SIG-M5 (cell line): ENCODE measurements at regions not wholly inside any gene's neighbourhood (a gene's known extent, or its start where the extent isn't known, plus 50 kb on each side); places are given as distances from the start of the nearest gene placed in this dataset.

Experiments
- DNase-seq: peaks from one replicate; lab custom pipeline; 2025; lab: John Stamatoyannopoulos, UW

DNA sequence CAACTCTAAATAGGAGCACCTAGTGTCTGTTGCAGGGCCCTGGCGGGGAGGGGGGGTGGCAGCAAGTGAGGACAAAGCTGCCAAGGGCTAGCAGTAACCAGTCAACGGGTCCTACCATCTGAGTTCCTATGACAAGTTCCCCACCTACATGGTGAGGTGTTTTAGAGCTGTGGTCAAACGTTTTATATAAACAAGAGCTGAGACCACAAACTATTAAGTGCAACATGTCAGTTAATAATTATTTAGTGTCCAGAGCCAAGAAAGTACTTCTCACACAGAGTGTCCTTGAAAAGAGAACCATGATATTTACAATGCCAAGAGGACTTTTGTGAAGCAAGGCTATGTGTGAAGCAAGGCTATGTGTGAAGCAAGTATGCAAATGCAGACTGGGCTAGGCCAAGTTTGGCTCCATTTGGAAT lies 434.7 kb downstream of the TNS3 start:
- no peak for DNase-seq

DNA sequence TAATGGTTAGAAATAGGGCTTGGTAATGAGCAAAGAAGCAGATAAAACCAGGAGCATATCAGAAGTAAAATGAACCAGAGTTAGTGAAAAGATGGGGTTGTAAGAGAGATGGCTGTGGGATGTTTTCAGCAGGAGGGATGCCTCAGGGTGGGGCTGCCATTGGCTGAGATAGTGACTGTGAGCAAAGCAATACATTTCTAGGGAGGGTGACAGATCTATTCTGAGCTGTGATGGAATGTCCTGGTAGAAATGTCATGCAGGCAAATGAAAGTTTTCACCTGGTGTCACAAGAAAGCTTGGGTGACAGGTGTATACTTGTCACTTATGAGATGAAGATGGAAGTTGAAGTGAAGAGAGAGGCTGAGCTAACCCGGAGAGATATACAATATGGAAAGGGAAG lies 435.9 kb downstream of the TNS3 start:
- DNase-seq, result no peak

- no peak for DNase-seq
Observed at GRCh38 chr7:47145186-47145725, 436.7 kb downstream of the TNS3 start.

- no peak for DNase-seq
Observed at GRCh38 chr7:47143339-47143738, 438.6 kb downstream of the TNS3 start.

DNA sequence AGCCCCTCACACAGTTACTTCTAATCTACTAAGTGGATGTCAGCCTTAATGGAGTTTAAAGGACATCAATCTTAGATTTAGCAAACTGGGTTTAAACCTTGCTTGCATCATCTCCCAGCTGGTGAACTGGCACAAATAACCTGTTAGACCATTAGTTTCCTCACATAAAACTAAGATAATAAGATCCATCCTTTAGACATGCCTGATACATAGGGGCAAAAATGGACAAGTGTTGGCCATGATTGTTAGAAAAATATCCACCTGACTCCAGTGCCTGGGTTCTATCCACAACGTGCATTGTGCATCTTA lies 439.1 kb downstream of the TNS3 start:
- no peak for DNase-seq

DNA sequence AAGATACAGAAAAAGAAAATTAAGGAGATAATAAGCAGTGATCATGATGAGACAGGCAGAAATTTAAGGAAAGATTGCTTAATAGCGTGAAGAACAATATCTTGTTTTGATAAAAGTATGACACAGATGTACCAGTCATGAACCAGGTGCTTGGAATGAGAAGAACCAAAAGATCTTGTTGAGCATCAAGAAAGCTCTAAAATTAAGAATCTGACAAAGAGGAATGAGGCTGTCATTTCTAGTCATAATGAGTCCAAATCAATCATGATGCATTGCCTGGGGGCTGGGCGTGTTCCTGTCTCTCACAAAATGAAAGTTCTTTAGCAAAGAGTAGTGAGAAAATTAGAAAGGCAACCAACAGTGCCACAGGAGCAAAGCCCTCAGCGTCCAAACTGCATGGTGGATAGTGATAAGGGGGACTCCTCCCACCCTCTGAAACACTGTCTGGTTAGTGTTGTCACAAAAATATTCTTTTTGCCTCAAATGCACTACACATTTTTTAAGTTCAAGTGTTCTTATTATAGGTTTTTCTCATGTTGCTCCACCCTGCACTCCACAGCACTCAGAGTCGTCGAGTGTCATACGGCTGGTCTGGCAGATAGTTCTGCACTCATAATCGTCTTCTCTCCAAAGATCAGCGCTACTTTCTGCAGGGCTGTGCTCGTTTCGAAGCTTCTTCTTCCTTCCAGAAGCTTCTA lies 439.6 kb downstream of the TNS3 start:
- no peak for DNase-seq

- DNase-seq, result no peak
Observed at GRCh38 chr7:47132471-47132870, 449.4 kb downstream of the TNS3 start.

DNA sequence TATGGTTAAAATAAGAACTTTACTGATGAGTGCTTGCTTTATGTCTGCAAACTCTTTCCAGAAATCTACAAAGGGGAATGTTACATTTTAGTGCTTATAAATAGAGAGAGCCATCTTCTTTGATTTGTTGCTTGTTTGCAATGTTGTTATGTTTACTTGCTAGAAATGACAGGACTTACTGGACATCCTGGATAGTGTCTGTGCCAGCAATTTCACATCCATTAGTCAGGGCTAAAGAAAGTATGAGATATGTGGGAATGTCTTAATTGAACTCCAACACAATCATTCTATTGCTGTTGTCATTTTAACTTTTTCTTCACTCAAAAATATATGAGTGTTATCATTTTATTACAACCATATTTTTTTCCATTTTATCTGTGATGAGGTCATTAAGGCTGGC lies 453.2 kb downstream of the TNS3 start:
- DNase-seq, result no peak

DNA sequence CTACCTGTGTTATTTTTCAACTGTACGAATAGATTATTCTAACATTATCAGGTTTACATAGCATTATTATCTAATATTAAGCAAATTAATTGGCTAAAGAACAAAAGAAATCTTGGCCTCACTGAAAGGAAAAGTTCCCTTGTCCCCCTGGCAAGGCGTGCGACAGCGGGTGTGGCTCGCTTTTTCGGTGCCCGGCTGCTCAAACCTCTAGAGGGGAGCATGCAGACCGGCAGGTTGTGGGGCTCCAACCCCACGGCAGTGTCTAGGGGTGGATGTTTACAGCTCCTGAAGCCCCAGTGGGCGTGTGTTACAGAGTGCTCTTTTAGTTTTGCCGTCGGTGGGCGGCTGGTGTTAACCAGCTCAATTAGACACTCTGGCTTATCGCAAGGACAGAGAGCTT lies 456.4 kb downstream of the TNS3 start:
- DNase-seq, result no peak

DNA sequence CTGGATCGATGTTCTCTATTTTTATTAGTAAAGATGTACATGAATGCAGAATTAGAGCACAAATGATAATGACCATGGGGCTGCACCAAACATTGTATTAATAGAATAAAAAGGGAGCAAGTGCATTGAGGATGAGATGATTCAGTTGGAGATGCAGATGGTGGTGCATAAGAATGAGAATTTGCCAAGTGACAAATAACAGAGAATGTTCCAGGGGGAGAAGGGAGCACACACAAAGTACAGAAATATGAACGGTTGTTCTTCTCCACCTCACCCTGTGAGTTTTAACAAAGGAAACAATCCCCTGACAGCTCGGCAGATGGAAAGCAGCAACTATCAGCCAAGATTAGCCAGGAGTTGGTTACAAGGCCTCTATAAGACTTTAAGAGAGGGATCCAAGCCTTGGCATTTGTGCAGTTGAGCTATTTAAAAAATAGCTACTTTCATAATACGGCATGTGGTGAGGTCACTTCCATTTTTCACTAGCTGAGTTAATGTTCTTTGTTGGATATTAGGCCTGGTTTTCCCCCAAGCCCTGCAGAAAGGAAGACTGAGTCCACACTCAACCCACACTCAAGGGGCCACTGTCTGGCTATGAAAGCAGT lies 462.5 kb downstream of the TNS3 start:
- no peak for DNase-seq

DNA sequence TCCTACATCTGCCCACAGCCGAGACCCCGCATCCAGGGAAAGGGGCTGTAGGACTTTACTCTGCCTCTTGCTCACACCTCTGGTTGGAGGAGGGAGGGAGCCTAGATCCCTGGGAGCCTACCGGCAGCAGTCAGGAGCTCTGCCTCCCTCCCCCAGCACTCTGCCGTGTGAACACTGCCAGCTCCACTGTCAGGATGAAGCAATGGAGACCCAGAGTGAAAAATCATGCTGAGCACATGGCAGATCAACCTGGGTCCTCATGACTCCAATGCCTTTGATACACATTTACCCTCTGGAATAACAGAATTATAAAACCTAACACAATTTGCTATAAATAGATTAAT lies 477.7 kb downstream of the TNS3 start:
- DNase-seq, result no peak

DNA sequence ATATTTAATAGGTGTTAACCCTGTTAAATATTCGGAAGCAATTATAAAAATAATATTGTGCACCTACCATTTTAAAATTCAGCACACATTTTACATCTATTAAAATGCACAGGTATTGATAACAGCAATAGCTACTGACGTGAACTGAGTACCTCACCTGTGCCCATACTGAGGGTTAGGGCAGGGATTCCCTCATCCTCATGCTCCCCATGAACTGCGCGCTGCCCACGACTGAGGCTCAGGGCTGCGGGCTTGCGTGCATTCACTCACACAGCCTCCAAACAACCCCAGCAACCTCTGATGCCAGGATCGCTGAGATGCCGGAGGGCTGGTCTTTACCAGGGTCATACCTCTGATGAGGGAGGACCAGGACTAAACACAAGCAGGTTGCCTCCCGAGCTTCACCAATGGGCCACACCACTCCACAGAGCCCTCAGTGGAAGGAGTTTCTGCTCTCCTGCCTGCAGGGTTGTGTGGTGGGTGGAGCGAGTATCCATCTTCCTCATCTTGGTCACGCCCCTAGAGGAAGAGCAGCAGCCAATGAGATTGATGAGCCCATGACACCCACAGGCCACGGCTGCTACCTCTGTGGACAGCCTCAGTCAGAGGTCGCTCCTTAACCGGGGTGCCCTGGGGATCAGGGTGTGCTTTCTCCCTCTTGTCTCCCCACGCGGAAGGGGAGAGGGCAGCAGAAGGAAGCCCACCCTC lies 478.3 kb downstream of the TNS3 start:
- DNase-seq, result no peak

- DNase-seq, result no peak
Observed at GRCh38 chr7:47102331-47102841, 479.5 kb downstream of the TNS3 start.

GRCh38 chr7:47100817-47101435 lies 481.0 kb downstream of the TNS3 start:
- no peak for DNase-seq

DNA sequence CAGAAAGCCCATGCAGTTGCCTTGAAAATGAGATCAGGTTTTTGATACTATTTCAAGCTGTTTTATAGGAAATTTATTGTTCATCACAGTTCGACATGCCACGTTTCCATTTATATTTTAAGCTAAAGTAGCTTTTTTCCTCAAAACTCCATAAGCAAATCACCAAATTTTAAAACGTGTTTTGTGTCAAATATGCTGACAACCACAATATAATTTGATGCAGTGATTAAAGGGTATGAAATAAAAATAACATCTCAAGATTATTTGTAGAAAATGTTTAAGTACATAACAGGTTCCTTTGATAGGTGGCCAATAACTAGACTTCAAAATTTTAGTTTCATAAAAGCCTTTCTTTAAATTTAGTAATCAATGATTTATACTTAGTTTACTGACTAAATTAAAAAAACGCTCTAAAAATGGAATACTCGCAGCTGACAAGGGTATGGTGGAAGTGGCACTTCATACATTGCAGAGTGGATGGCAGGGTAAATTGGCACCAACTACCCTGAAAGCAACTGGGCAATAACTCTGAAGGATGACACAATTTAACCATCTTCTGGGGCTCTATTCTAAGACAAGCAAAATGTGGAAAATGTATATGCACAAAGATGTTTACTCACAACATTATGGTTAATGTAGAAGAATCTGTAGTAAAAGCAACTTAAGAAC lies 481.6 kb downstream of the TNS3 start:
- no peak for DNase-seq

DNA sequence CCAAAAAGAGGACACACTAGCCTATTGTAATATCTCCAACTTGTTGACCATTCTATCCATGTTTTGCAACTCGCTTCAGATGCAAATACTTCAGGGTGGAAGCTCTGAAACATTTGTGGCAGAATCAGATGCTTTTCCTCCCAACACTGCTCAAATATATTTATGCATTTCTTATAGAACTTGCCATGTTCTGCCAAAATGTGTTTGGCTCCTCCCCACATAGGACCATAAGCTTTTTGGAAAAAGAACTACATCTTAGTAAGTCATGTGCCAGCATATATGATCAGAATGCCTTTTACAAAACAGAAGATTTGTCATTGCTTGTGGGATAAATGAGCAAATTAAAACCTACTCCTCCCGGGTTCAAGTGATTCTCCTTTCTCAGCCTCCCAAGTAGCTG lies 484.5 kb downstream of the TNS3 start:
- no peak for DNase-seq

DNA sequence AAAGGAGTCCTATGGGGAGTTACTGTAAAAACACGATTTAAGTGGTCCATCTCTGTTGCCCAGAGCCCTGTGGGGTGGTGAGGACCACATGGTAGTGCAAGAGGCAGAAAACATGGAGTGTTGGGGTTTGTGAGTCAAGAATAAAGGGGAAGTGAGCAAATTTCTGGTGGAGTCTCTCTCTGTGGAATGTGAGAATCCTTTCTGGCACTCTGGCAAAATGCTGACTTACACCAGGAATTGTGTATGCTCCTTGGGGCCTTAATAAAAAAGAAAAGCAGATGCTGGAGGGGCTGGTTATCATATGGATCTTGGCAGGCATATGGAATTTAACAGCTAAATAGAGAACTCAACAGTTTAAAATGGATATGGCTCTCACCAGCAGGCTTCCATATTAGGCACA lies 486.0 kb downstream of the TNS3 start:
- DNase-seq, result no peak

GRCh38 chr7:47094462-47094861 lies 487.4 kb downstream of the TNS3 start:
- DNase-seq, result no peak

DNA sequence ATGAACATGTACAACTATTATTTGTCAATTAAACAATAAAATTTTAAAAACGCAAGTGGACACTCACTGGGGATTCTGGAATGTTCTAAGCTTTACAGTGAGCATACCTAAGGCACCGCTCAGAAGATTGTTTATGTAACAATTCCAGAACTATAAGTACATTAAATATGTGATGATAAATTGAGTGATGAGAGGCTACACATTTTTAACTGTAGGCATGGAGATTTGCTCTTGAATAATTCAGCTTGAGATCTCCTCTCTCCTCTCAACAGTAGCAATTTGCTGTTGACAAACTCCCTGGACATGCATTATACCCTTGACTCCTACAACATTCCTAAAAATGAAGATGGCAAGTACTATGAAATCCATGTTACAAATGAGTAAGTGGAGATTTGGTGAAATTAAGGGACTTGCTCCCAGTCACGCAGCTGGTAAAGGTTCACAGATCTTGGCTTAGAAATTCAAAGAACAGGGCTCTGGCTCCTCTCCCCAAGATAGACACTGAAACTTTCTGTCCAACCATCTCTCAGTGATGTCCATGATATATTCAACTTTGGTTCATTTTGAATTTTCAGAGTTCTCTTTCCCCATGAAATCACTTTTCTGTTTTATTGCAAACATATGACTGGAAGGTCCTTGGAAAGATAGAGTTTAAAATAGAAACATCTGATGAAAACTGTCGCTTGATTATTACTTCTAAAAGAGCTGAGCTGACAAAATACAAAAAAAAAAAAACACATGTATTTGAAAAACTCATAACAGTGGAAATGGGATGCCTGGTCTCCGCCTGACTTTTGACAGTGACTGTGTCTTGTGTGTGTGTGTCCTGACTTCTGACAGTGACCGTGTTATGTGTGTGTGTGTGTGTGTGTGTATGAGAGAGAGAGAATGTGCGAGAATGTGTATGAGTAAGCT lies 488.3 kb downstream of the TNS3 start:
- no peak for DNase-seq

- DNase-seq, result no peak
Observed at GRCh38 chr7:47092336-47092735, 489.6 kb downstream of the TNS3 start.

- DNase-seq, result no peak
Observed at GRCh38 chr7:47091141-47091540, 490.8 kb downstream of the TNS3 start.
